PC-3 (cell line): ENCODE measurements at regions not wholly inside any gene's neighbourhood (a gene's known extent, or its start where the extent isn't known, plus 50 kb on each side); places are given as distances from the start of the nearest gene placed in this dataset.

Source experiments
- EZH2 ChIP-seq: fragments of 300-600 bp; sonication (generic); IDR thresholded peaks from one replicate; pipeline ENCODE4 v1.6.1; 2017; ENCODE audit warnings: antibody characterized with exemption, mild to moderate bottlenecking, low read length; ENCODE audit not compliant: unreplicated experiment
- EZH2phosphoT487 ChIP-seq: fragments of 300-600 bp; sonication (generic); IDR thresholded peaks from 2 replicates; pipeline ENCODE4 v1.6.1; 2018; ENCODE audit warnings: mild to moderate bottlenecking, antibody characterized with exemption, low read length, borderline replicate concordance
- TF ChIP-seq, protein P1 (sequence below): fragments of 300-600 bp; sonication (generic); conservative IDR thresholded peaks from 2 replicates; pipeline ENCODE4 v1.5.1; 2017; ENCODE audit warnings: antibody characterized with exemption, low read depth, mild to moderate bottlenecking, low read length

DNA sequence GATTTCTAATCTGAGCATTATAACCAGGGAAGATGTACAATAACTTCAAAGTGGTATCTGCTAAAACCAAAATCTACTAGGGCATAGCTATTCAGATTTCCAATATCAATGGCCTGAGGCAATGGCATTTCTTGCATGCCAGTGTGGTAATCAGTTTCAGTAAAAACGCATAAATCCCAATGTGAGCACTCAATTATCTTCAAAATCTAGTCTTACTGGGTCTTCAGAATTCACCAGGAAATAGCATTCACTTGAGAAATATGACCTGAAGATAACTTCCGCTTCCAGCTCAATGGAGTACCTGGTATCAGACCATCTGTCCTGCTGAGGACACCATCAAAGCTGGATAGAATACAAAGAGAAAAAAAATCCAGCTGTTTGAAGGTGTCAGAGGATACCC, 72.4 kb downstream of the TRIL start:
- TF ChIP-seq, protein P1, sequence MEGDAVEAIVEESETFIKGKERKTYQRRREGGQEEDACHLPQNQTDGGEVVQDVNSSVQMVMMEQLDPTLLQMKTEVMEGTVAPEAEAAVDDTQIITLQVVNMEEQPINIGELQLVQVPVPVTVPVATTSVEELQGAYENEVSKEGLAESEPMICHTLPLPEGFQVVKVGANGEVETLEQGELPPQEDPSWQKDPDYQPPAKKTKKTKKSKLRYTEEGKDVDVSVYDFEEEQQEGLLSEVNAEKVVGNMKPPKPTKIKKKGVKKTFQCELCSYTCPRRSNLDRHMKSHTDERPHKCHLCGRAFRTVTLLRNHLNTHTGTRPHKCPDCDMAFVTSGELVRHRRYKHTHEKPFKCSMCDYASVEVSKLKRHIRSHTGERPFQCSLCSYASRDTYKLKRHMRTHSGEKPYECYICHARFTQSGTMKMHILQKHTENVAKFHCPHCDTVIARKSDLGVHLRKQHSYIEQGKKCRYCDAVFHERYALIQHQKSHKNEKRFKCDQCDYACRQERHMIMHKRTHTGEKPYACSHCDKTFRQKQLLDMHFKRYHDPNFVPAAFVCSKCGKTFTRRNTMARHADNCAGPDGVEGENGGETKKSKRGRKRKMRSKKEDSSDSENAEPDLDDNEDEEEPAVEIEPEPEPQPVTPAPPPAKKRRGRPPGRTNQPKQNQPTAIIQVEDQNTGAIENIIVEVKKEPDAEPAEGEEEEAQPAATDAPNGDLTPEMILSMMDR: no peak
- TF ChIP-seq EZH2: no peak
- TF ChIP-seq EZH2phosphoT487: no peak
